HG03378 (cell line): ENCODE measurements at regions not wholly inside any gene's neighbourhood (a gene's known extent, or its start where the extent isn't known, plus 50 kb on each side); places are given as distances from the start of the nearest gene placed in this dataset.
"Not testable (repeated sequence)": the region's sequence is repeated elsewhere in the genome, so short reads cannot be mapped to it uniquely, and the experiment has no call there.

Experiments used
- ATAC-seq: cut with Tn5 transposase; IDR thresholded peaks from one replicate; pipeline ENCODE4 v1.9.1; 2021; ENCODE audit warnings: mild to moderate bottlenecking, moderate library complexity; ENCODE audit not compliant: unreplicated experiment

DNA sequence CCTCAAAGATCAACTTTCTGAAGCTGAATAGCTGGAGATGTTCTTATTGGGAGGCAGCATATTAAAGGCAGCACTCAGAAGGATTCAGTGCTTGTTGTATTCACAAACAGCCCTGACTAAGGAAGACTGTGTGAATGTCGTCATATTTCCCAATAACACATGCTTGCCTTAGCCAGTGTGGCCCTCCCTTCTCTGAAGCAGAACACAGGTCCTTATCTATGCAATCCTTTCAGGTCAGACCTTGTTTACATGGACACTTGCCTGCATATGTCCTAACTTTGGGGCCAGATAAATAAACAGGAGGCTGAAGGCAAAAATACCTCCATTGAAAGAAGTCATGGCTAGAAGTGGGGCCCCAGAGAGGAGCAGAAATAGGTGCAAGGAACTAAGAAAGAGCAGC, 97.2 kb downstream of the SLC4A3 start:
- ATAC-seq = no peak

DNA sequence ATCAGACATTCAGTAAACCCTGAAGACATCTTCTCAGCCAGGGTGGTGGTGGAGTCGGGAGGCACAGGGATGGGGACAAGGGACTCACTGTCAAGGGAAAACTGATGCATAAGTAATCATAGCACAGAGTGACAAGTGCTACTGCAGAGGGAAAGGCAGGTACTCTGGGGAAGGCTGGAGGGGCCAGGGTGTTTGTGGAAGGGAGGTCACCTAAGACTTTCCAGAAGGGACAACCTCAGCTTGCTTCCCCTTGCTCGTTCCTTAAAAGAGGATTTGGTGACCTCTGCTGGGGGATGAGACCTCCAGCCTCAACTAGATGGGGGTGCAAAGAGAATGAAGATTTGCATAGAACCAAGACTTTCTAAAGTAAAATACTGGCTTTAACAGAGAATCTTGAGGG, 99.5 kb downstream of the SLC4A3 start:
- ATAC-seq = no peak

DNA sequence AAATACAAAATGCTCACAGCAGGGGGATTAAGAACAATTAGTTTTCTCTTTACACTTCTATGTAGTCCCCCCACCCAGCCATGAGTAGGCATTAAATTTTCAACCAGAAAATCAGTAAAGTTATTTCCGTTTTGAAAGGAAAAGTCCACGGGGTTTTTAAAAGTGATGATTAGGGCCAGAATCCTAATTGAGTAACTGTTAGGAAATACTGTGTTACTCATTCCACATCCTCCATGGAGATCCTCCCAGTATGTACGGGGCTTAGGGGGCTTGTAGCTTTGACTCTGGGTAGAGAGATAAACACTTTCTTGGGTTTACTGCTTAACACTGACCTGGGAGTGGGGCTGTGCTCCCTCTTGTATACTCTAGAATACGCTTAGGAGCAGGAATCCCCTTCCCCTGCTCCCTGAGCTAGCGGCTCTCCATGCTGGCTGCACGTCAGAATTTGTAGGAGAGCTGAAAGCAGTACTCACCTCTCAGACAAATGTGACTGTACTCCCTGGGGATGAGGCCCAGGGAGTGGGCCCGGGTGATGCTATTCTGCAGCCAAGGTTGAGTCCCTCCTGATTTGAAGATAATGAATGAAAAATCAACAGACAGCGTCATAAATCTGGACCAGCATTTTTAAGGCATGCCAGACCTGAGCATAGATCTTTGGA, 100.5 kb downstream of the SLC4A3 start:
- no peak for ATAC-seq

GRCh38 chr2:219728991-219729487, 101.6 kb downstream of the SLC4A3 start:
- ATAC-seq = no peak

DNA sequence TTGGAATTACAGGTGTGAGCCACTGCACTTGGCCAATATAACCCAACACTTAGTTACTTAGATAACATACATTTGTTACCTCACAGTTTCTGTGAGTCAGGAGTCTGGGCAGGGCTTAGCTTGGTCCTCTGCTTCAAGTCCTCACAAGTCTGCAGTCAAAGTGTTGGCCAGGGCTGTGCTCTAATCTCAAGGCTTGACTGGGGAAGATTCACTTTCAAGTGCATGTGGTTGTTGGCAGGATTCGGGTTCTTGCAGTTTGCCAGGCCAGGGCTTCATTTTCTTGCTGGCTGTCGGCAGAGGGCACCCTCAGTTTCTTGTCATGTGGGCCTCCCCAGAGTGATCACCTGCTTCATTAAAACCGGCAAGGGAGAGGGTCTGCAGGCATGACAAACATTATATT, 103.7 kb downstream of the SLC4A3 start:
- no peak for ATAC-seq

DNA sequence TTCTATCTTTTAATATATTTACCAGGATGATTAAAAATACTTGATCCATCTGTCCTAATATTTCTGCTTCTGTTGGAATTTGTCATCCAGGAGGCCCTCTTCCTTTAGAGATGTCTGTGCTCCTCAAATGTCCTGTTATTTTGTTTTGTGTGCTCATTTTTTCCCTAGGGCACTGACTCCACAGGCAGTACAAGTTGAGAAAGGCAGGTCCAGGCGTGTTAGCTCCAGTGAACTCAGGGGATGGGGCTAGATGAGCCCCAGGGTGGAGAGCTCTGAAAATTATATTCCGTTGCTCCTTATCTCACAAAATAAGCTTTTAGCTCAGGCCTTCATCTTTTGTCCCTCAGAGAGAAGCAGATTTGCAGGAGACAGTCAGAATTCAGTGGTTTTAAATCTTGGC, 105.7 kb downstream of the SLC4A3 start:
- no peak for ATAC-seq

- ATAC-seq = no peak
Measured at GRCh38 chr2:219733746-219734145, 106.3 kb downstream of the SLC4A3 start.

DNA sequence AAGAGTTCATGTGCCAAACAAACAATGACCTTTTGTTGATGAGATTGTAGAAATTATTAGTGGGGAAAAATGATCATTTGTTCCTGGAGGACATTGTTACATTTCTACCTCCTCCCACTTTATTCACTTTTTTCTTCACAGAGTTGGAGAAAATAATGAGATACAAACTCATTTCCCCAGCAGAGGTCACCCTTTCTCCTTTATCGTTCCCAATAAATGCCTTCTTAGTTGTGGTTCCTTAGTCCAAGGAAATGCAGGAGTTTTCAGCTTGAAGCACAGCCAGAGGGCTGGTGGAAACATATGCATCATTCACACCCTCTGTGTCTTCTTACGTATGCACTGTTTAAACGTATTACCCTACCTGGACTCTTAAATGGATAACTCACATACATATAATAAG, 108.8 kb downstream of the SLC4A3 start:
- no peak for ATAC-seq

DNA sequence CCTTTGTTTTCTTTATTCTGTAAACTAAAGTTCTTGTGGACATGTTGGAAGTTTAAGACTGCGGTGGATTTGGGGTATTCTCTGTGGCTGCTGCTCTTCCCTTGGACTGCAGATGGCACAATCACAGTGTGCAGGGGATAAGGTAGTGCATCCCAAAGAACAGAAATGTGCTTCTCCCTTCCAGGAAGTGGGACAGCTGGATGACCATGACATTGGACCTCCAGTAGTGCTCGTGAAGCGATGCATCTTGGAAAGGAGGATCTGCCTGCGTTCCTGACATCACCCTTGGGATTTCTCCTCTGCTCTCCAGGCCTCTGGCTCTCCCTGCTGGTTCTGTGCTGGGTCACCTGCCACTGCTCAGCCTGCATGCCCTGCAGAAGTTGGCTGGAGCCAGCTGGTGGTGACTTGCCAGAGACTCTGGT, 109.9 kb downstream of the SLC4A3 start:
- no peak for ATAC-seq

DNA sequence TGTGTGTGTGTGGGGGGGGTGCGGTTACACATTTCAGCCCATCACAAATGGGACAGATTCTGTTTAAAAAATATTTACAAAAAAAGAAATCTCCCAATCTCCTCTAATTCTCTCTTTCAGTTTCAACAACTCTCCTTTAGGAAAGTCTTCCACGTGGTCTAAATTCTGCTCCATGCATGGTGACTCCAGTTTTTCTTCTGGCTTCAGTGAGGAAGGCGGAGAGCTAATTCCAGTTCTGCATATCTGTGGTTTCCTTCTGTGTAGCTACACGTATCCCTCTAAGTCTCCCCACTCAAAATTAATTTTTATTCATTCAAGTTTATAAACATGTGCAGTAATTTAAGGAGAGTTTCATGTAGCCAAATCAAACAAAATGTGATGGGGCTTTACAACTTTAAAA, 111.6 kb downstream of the SLC4A3 start:
- ATAC-seq = no peak

DNA sequence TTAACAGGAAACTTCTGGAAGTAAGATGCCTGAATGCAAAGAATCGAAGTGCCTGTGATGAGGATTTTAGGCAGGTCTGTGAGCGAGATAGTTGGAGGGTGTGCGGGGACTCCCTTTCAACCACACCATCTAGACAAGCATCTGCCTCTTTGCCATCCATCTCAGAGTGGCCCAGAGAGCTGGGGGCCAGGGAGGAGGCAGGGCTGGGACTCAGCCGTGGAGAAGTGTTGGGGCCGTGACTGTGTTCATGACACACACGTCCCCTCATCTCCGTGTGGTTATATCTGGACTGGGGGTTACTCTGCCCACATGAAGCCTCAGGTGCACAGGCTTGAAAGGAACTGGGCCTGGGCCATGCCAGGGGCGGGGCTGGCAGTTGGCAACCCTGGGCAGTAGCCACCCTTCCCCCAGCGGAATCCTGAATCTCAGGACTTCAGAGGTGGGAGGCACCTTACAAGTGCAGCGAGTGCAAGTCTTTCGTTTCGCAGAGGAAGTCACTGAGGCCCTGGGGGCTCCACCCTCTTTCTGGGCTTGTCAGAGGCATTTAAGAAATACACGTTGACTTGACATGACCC, 112.5 kb downstream of the SLC4A3 start:
- no peak for ATAC-seq

- ATAC-seq = no peak
Measured at GRCh38 chr2:219743548-219743947, 116.1 kb downstream of the SLC4A3 start.

DNA sequence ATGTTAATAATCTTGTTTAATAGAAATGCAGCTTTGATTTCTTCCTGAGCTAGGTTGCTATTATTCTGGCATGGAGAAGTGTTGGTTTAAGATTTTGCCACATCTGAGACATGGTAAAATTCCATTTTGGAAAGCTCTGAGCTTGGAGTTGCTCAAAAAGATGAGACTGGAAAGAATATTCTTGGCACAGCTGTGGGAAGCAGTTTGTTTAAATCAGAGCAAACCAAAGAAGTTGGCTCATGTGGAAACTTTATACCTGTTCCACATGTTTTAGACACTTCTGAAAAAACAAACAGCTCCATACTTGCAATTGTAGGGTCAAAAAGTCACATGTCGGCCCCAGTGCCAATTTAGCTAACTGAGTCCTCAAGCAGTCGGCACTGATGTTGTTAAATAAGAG, 116.6 kb downstream of the SLC4A3 start:
- no peak for ATAC-seq

GRCh38 chr2:219744600-219744999, 117.2 kb downstream of the SLC4A3 start:
- no peak for ATAC-seq

- ATAC-seq = no peak
Measured at GRCh38 chr2:219747637-219748036, 120.2 kb downstream of the SLC4A3 start.

DNA sequence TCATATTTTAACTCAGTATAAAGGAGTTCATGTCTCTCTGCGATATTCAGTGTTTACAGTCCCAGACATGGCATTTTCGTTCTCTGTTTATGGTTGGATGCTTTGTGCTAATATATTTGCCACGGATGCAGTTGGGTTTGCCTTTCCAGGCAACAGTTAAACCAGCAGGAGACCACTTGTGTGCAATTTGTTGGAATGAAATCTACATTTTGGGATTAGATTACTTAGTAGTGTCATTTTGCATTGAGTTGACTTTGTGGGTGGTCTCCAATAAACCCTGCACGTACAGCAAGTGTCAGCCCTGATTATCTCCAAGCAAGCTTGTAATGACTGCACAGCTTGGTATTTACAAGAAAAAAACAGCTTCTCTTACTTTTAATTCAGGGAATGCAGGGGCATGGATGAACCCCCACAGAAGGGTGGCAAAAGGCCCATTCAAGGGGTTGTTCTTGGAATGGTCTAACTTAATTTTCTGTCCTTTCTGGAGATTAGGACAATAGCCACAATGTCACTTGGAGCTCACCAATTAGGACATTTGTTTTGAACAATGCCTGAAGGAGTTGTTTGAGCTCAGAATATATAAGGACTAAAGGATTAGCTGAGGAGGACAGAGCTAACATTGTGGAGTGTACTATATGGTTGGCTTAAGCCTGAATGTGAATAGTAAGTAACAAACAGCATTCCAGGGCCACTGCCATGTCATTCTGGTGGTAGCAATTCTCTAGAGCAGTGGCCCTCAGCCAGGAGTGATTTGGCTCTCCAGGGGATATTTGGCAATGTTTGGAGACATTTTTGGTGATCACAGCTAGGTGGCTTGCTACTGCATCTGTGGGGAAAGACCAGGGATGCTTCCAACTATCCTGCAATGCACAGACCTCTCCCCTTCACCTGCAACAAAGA, 121.5 kb downstream of the SLC4A3 start:
- no peak for ATAC-seq

DNA sequence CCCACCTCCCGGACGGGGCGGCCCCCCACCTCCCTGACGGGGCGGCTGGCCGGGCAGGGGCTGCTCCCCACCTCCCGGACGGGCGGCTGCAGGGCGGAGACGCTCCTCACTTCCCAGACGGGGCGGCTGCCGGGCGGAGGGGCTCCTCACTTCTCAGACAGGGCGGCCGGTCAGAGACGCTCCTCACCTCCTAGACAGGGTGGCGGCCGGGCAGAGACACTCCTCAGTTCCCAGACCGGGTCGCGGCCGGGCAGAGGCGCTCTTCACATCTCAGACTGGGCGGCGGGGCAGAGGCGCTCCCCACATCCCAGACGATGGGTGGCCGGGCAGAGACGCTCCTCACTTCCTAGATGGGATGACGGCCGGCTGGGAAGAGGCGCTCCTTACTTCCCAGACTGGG, 123.7 kb downstream of the SLC4A3 start:
- ATAC-seq = not testable (repeated sequence)

GRCh38 chr2:219752726-219753125, 125.3 kb downstream of the SLC4A3 start:
- ATAC-seq = no peak

- no peak for ATAC-seq
Measured at GRCh38 chr2:219758907-219759680, 131.7 kb downstream of the SLC4A3 start.

GRCh38 chr2:219759801-219760200, 132.4 kb downstream of the SLC4A3 start:
- ATAC-seq = no peak
